ENCODE measurements at regions not wholly inside any gene's neighbourhood (a gene's known extent, or its start where the extent isn't known, plus 50 kb on each side); places are given as distances from the start of the nearest gene placed in this dataset.
A peak's percentile ranks its signal among the peaks of the same experiment; 100 is the strongest.
"Not testable (repeated sequence)": the region's sequence is repeated elsewhere in the genome, so short reads cannot be mapped to it uniquely, and the experiment has no call there.

GRCh38 chr9:64130325-64130724 lies 1154.7 kb downstream of the FOXD4L5 start:
- DNase-seq (ENCODE audit: low spot score) = not testable (repeated sequence)

DNA sequence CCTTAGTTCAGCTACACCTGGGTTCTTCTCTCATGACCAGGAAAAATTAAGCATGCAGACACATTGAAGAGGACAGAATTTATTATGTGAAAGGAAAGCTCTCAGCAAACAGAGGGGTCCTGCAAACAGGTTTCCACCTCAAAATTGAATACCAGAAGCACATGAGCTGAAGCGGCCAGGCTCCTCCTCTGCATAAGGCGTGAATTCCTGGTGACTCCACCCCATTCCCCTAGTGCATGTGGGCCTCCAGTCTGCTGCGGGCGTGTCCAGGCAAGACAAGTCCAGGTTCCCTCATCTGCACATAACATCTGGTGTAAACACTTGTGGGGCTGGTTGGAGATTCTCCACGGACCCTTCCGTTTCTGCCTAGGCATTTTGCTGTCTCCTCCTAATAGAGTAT lies 1156.4 kb downstream of the FOXD4L5 start:
- DNase-seq (ENCODE audit: low spot score) = no peak

DNA sequence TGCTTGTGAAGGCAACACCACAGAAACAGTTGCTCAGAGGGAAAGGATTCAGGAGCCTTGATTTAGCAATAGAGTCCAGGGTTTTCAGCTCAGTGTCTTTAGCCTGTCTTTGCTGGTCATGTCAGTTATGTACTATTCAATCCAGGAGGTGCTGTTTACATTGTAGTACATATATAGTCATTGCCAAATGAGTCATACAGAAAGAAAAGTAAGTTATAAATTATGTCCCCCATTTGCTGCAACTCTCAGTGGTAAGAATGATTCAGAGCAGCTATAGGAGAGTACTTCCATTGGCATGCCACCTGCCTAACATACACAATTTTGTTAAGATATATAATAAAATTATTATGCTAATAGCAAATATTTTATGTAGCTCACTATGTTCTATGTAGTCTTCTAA lies 1163.4 kb downstream of the FOXD4L5 start:
- peak; percentile 14 for DNase-seq (ENCODE audit: low spot score)

DNA sequence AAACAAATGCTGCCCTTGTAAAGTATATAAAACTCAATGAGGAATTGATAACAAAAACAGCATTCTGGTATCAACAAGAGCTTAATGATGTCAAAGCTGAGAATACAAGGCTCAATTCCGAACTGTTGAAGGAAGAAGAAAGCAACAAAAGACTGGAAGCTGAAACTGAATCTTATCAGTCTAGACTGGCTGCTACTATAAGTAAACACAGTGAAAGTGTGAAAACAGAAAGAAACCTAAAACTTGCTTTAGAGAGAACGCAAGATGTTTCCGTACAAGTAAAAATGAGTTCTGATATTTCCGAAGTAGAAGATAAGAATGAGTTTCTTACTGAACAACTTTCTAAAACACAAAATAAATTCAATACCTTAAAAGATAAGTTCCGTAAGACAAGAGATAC lies 1167.7 kb downstream of the FOXD4L5 start:
- DNase-seq (ENCODE audit: low spot score) = not testable (repeated sequence)

GRCh38 chr9:64107867-64108266 lies 1177.1 kb downstream of the FOXD4L5 start:
- DNase-seq (ENCODE audit: low spot score) = not testable (repeated sequence)

DNA sequence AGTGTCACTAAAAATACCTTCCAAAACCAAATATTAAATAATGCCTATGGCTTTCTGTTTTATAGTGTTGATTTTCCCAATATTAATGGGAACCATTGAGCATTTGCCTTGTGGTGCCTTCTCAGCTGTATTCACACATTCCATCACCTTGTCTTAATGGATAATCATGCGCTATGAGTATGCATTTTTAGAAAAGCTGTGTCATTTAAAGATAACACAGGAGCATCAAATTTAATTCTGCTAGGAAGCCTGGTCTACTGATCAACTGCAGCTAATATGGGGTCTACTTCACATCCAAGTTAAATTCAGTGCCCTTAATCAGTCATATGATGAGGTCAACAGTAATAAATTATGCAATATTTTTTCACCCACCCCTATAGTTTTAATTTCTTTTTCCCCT lies 1177.8 kb downstream of the FOXD4L5 start:
- DNase-seq (ENCODE audit: low spot score) = not testable (repeated sequence)

- DNase-seq (ENCODE audit: low spot score) = not testable (repeated sequence)
Measured at GRCh38 chr9:64105193-64105592, 1179.8 kb downstream of the FOXD4L5 start.

GRCh38 chr9:64101504-64101903 lies 1183.5 kb downstream of the FOXD4L5 start:
- DNase-seq (ENCODE audit: low spot score) = not testable (repeated sequence)

- DNase-seq (ENCODE audit: low spot score) = not testable (repeated sequence)
Measured at GRCh38 chr9:64100571-64101155, 1184.3 kb downstream of the FOXD4L5 start.

DNA sequence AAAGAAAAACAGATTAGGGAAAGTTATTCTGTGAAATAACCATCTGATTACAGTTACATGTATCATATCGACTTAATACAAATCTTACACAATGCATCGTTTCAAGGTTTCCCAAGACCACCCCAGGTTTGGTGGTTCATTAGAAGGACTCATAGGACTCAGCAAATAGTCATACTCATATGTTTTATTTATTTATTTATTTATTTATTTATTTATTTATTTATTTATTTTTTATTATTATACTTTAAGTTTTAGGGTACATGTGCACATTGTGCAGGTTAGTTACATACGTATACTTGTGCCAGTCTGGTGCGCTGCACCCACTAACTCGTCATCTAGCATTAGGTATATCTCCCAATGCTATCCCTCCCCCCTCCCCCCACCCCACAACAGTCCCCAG lies 1199.0 kb downstream of the FOXD4L5 start:
- not testable (repeated sequence) for DNase-seq (ENCODE audit: low spot score)

DNA sequence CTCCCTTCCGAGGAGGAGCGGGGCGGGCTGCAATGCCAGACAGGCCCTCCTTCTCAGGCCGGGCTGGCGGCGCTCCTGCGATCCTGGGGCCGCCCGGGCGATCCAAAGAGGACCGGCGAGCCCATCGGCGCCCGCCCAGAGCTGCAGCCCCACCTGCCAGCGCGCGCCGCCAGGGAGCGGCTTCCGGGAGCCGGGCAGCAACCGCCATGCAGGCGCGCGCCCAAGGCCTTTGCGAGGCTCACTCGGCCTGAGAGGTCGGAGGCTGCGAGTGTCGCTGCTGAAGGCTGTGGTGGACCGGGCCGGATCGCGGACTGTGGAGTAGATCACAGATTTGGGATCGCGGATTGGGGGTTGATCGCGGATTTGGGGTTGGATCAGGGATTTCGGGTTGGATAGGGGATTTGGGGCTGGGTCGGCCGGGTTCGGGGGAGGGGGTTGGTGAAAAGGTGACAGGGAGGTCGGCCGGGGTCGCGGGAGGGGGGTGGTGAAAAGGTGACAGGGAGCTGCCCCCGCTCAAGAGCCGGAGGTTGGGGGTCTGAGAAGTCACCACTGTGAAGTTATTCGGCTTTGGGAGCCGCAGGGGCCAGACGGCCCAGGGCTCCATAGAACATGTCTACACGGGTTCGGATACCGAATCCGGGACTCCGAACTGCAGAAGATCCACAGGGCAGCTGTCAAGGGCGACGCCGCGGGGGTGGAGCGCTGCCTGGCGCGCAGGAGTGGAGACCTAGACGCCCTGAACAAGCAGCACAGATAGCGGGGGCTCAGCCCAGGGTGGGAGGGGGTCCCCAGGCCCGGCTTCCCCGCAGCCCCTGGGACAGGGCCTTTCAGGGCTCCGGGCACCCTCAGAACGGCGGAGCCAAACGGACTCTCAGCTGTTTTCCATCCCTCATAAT lies 1213.4 kb downstream of the FOXD4L5 start:
- DNase-seq (ENCODE audit: low spot score) = not testable (repeated sequence)

DNA sequence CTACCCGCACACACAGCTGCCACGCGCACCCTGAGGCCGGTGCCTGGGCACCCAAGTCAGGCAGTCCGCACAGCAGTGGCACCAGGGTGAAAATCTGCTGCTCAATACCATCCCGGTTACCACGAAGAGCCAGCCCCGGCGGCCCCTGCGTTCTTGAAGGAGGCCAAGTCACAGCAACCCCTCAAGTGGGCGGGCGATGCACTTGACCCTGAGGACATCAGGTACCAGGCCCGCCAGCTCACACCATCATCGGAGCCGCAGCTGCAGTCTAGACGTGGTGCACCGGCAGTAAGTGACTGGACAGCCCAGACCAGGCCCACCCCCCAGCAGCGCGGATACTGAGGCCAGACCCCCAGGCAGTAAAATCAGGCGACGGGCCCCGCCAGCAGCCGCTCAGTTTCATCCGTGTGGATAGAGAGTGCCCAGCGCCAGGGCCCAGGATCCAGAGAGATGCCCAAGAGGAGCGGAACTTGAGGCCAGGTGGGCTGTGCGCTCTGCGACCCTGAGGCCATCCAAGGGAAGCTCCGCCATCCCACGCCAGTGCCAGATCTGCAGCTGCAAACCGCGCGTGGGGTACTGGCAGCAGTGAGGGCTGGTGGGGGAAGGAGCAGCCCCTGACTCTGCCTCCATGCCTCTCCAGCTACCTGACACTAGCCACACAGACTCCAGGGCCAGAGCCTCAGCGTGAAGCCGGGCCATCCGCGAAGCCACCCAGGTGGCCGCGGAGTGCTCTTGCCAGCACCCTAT lies 1214.2 kb downstream of the FOXD4L5 start:
- not testable (repeated sequence) for DNase-seq (ENCODE audit: low spot score)

- DNase-seq (ENCODE audit: low spot score) = not testable (repeated sequence)
Measured at GRCh38 chr9:64070083-64070482, 1214.9 kb downstream of the FOXD4L5 start.

DNA sequence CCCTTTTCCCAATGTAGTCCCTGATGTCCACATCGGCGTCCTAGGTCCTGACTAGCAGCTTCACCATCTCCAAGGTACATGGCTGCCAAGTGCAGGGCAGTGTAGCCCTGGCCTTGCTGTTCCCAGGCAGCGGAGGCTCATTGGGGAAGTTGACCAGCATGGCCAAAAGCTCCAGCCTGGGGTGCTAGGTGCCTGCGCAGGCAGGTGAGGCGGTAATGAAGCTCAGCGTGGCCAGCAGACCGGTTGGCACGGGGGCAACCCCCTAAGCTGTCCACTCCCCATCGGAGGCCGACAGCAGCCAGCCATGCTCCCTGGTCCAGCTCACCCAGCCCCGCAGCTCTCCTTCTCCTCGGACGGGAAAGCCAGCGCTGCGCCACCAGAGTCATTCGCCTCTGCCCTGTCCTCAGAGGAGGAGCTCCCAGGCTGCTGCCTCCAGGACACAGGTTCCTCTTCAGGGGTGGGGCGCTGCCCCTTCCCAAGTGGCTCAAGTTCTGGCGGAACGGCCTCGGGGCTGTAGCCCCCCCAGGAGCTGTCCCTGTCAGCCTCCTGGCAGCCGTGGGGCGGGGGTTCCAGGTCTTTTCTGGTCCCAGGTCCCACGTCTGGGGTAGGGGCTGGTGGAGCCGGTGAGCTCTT lies 1218.2 kb downstream of the FOXD4L5 start:
- no peak for DNase-seq (ENCODE audit: low spot score)

- DNase-seq (ENCODE audit: low spot score) = no peak
Measured at GRCh38 chr9:64061013-64061627, 1223.9 kb downstream of the FOXD4L5 start.

DNA sequence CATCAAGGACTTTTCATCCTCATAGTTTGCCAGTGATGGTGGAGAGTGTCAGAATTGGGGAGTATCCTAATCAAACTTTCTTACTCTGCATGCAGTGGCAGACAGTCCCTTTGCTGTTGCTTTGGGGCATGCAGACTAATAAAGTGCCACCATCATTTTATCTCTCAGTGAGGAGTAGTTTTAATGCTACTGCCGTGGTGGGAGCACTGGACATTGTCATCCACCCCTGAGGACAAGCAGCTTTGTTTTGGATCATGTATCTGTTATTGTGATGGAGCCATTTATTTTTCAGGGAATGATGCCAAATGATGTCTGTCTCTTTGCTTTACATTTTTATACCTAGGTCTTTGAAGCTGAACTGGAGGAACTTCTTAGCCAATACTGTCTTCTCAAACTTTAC lies 1226.9 kb downstream of the FOXD4L5 start:
- DNase-seq (ENCODE audit: low spot score) = not testable (repeated sequence)

- no peak for DNase-seq (ENCODE audit: low spot score)
Measured at GRCh38 chr9:64057553-64057952, 1227.5 kb downstream of the FOXD4L5 start.

DNA sequence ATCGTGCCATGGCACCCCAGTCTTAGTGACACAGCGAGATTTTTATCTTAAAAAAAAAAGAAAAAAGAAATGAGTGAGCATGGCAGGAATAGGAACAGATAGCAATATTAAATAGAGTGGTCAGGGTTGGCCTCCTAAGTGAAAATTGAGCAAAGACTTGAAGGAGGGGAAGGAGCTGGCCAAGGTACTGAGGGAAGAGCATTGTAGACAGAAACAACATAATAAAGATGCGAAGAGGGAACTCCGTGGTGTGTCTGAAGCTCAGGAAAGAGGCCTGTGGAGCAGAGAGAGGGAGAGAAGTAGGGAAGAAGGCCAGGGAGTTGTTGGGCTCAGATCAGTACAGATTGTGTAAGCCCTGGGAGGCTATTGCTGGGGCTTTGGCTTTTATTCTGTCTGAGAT lies 1256.1 kb downstream of the FOXD4L5 start:
- DNase-seq (ENCODE audit: low spot score) = not testable (repeated sequence)

DNA sequence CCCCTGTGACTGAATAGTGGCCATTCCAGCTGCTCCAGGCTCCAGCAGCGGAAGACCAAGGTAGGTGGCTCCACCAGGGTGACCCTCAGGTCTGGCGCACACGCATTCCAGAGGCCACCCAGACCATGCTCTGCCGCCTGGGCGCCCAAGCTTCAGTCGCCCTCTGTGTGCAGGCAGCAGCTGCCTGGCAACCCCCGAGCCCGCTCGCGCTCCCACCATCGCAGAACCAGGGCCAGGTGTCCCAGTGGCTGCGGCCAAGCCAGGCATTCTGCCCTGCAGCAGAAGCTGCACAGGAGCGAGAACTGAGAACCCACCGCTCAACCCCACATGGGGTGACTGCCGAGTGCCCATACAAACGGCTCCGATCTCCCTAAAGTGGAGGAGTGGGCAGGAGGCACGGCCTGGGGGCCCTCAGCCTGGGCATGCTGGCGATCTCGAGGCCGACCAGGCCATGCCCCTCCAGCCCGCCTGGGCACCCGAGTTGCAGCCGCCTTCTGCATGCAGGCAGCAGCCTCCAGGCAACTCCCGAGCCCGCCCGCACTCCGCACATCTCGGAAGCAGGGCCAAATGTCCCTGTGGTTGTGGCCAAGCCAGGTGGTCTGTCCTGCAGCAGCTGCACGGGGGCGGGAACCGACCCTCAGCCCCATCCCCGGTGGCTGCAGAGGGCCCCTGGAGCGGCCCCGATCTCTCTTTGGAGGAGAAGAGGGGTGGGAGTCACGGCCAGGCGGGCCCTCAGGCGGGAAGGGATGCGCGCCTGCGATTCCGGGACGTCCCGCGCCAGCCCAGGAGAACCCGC lies 1264.1 kb downstream of the FOXD4L5 start:
- not testable (repeated sequence) for DNase-seq (ENCODE audit: low spot score)

GRCh38 chr9:64017666-64018065 lies 1267.3 kb downstream of the FOXD4L5 start:
- not testable (repeated sequence) for DNase-seq (ENCODE audit: low spot score)
